ENCODE measurements at regions not wholly inside any gene's neighbourhood (a gene's known extent, or its start where the extent isn't known, plus 50 kb on each side); places are given as distances from the start of the nearest gene placed in this dataset.

GRCh38 chr21:16011719-16012118 is 281.9 kb downstream of the USP25 start:
- no peak for DNase-seq (ENCODE audit: low read depth, low spot score)

- no peak for DNase-seq (ENCODE audit: low read depth, low spot score)
These were observed 283.8 kb downstream of the USP25 start for GRCh38 chr21:16013570-16013969.

GRCh38 chr21:16020878-16021277 is 291.1 kb downstream of the USP25 start:
- no peak for DNase-seq (ENCODE audit: low read depth, low spot score)

GRCh38 chr21:16022116-16022515 is 292.3 kb downstream of the USP25 start:
- DNase-seq (ENCODE audit: low read depth, low spot score) = no peak

- DNase-seq (ENCODE audit: low read depth, low spot score) = no peak
These were observed 293.1 kb downstream of the USP25 start for GRCh38 chr21:16022921-16023320.

GRCh38 chr21:16028142-16028541 is 298.4 kb downstream of the USP25 start:
- no peak for DNase-seq (ENCODE audit: low read depth, low spot score)

GRCh38 chr21:16028941-16029464 is 299.2 kb downstream of the USP25 start:
- no peak for DNase-seq (ENCODE audit: low read depth, low spot score)

GRCh38 chr21:16033193-16033592 is 303.4 kb downstream of the USP25 start:
- DNase-seq (ENCODE audit: low read depth, low spot score) = no peak

GRCh38 chr21:16034446-16035190 is 304.8 kb downstream of the USP25 start:
- no peak for DNase-seq (ENCODE audit: low read depth, low spot score)

GRCh38 chr21:16037421-16037955 is 307.7 kb downstream of the USP25 start:
- DNase-seq (ENCODE audit: low read depth, low spot score) = no peak

- no peak for DNase-seq (ENCODE audit: low read depth, low spot score)
These were observed 310.8 kb downstream of the USP25 start for GRCh38 chr21:16040601-16041000.

GRCh38 chr21:16044676-16045075 is 314.9 kb downstream of the USP25 start:
- no peak for DNase-seq (ENCODE audit: low read depth, low spot score)

GRCh38 chr21:16046656-16047330 is 317.0 kb downstream of the USP25 start:
- DNase-seq (ENCODE audit: low read depth, low spot score) = no peak

GRCh38 chr21:16047904-16048303 is 318.1 kb downstream of the USP25 start:
- DNase-seq (ENCODE audit: low read depth, low spot score) = no peak

- DNase-seq (ENCODE audit: low read depth, low spot score) = no peak
These were observed 325.2 kb downstream of the USP25 start for GRCh38 chr21:16055014-16055413.

GRCh38 chr21:16058896-16059295 is 329.1 kb downstream of the USP25 start:
- no peak for DNase-seq (ENCODE audit: low read depth, low spot score)

- DNase-seq (ENCODE audit: low read depth, low spot score) = no peak
These were observed 330.2 kb downstream of the USP25 start for GRCh38 chr21:16059981-16060380.

GRCh38 chr21:16061194-16061593 is 331.4 kb downstream of the USP25 start:
- no peak for DNase-seq (ENCODE audit: low read depth, low spot score)

GRCh38 chr21:16069178-16070112 is 339.7 kb downstream of the USP25 start:
- no peak for DNase-seq (ENCODE audit: low read depth, low spot score)

GRCh38 chr21:16070207-16070651 is 340.4 kb downstream of the USP25 start:
- no peak for DNase-seq (ENCODE audit: low read depth, low spot score)

- DNase-seq (ENCODE audit: low read depth, low spot score) = no peak
These were observed 341.3 kb downstream of the USP25 start for GRCh38 chr21:16071092-16071491.

GRCh38 chr21:16071761-16072160 is 342.0 kb downstream of the USP25 start:
- no peak for DNase-seq (ENCODE audit: low read depth, low spot score)

Data from iPS DF 19.7 (cell line).